Spleen (tissue), 7 donors: ENCODE measurements at regions not wholly inside any gene's neighbourhood (a gene's known extent, or its start where the extent isn't known, plus 50 kb on each side); places are given as distances from the start of the nearest gene placed in this dataset.

Experiments used
- CTCF ChIP-seq, 11 experiments: fragments of 200-600 bp in 7 of 11; fragments of 450-650 bp in 4 of 11; sonication (generic) in 4 of 11; IDR thresholded peaks in 8 of 11; conservative IDR thresholded peaks in 3 of 11; 1 replicate in 7 of 11; 2 replicates in 4 of 11; pipeline versions ENCODE4 v1.4.0 to v1.8.0; 2016 to 2021; ENCODE audit warnings: antibody characterized with exemption in 11 of 11, inconsistent platforms in 4 of 11, mild to moderate bottlenecking in 1 of 11
- POLR2A ChIP-seq, 3 donors: fragments of 450-650 bp; IDR thresholded peaks; one replicate each; pipeline ENCODE4 v1.5.1; 2017; ENCODE audit warnings: antibody characterized with exemption in 3 of 3, mild to moderate bottlenecking in 1 of 3
- donor health status: DM: no; HTN: no; CAD: no; lungs with moderate emphysema.
- donor health status: DM: no; HTN: no; CAD: no.
- donor health status: DM: no; HTN: no; CAD: no.

GRCh38 chr11:134736251-134736947, 324.4 kb upstream of the B3GAT1 start:
- TF ChIP-seq CTCF (IDR thresholded peaks at IDR 0.05 in 8 of 11, conservative IDR thresholded peaks at IDR 0.05 in 3 of 11): no peak
- no peak for TF ChIP-seq POLR2A (IDR thresholded peaks at IDR 0.05)
